ENCODE measurements at regions not wholly inside any gene's neighbourhood (a gene's known extent, or its start where the extent isn't known, plus 50 kb on each side); places are given as distances from the start of the nearest gene placed in this dataset.

- no peak overlapping the region for H3K27ac ChIP-seq
- no peaks in the 10 kb centered on the region for H3K27me3 ChIP-seq
- DNase-seq, result peak in 2 of 3 donors; percentile 51 to 54
- H3K4me1 ChIP-seq, result no peaks in the 10 kb centered on the region
- no peaks in the 10 kb centered on the region for H3K36me3 ChIP-seq
- no peaks in the 10 kb centered on the region for H3K9me3 ChIP-seq
- H3K4me3 ChIP-seq, result no peak overlapping the region
- TF ChIP-seq CTCF (IDR thresholded peaks at IDR 0.05) (peak in 4 of 6 experiments; percentile 37 to 49 (median 43)), POLR2A (IDR thresholded peaks at IDR 0.05) (no peak)
These were observed 51.5 kb upstream of the DCC start for GRCh38 chr18:52288403-52289004.

GRCh38 chr18:52289392-52289791 is 50.6 kb upstream of the DCC start:
- no peaks in the 10 kb centered on the region for H3K4me1 ChIP-seq
- no peaks in the 10 kb centered on the region for H3K36me3 ChIP-seq
- H3K27me3 ChIP-seq, result no peaks in the 10 kb centered on the region
- H3K9me3 ChIP-seq, result no peaks in the 10 kb centered on the region
- DNase-seq, result no peak
- no peak overlapping the region for H3K27ac ChIP-seq
- TF ChIP-seq CTCF (IDR thresholded peaks at IDR 0.05), result no peak
- no peak for TF ChIP-seq POLR2A (IDR thresholded peaks at IDR 0.05)
- no peak overlapping the region for H3K4me3 ChIP-seq

Small RNA genes lying in the stretch of these regions (small RNA-seq; reads per million reads assigned to genes)
- gene RNU1-46P, result 0 reads per million in 2 donors
